Left lobe of liver (tissue), 2 donors: ENCODE measurements at regions not wholly inside any gene's neighbourhood (a gene's known extent, or its start where the extent isn't known, plus 50 kb on each side); places are given as distances from the start of the nearest gene placed in this dataset.

Source experiments
- ATAC-seq: fragments of 200-7000 bp; cut with Tn5 transposase; one replicate; pipeline ENCODE4 v1.9.1; 2020; ENCODE audit warnings: mild to moderate bottlenecking, moderate library complexity
- DNase-seq: peaks from one replicate; pipeline ENCODE4 v3.0.0-alpha.2; 2020; ENCODE audit warnings: low spot score
- donor health status: DM: no; HTN: no; CAD: no; lungs with moderate emphysema.
- donor health status: DM: no; HTN: yes; CAD: no.

GRCh38 chr7:45235905-45236304 is 78.3 kb downstream of the RAMP3 start:
- ATAC-seq = no peak
- DNase-seq = no peak

GRCh38 chr7:45236666-45237065 is 79.1 kb downstream of the RAMP3 start:
- no peak for ATAC-seq
- no peak for DNase-seq

GRCh38 chr7:45237788-45238461 is 80.3 kb downstream of the RAMP3 start:
- ATAC-seq (no peak), DNase-seq (no peak)

GRCh38 chr7:45238806-45239205 is 81.2 kb downstream of the RAMP3 start:
- ATAC-seq = no peak
- DNase-seq = no peak

DNA sequence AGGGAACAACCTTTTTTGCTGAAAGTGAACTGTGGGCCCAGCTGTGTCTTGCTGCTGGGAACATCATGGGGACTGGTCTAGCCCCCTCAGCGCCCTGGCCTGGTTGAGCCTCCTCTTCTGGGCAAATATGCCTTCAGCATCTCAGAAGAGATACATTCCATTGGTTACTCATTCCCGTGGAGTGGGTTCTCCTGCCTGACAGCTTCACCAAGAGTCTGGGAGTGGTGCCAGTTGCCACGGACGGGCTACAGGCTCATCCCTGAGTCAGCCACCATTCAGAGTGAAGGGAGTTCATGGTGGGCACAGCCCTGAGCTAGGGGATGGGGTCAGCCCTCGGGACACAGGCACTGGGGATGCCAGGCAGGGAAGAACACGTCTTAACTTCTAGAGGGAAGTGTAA is 81.9 kb downstream of the RAMP3 start:
- DNase-seq = no peak
- ATAC-seq = no peak

GRCh38 chr7:45240273-45240771 is 82.7 kb downstream of the RAMP3 start:
- DNase-seq = no peak
- peak; percentile 49 for ATAC-seq

DNA sequence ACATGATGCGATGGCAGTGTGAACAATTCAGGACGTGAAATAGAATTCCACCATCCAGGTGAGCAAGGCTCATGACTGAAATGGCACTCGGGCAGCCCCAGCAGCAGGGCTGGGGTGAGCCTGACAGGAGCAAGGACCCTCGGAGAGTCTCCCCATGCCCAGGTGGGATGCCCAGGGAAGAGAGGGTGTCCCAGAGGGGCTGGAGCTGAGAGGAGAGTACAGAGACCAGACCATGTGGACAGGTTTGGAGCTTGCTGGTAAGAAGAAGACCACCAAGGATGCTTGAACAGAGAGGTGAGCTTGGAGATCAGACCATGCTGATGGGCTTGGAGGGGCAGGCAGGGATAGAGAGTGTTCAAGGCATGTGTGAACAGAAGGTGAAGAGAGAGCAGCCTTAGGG is 83.3 kb downstream of the RAMP3 start:
- ATAC-seq (no peak), DNase-seq (no peak)

GRCh38 chr7:45241339-45242109 is 83.9 kb downstream of the RAMP3 start:
- DNase-seq = no peak
- no peak for ATAC-seq

DNA sequence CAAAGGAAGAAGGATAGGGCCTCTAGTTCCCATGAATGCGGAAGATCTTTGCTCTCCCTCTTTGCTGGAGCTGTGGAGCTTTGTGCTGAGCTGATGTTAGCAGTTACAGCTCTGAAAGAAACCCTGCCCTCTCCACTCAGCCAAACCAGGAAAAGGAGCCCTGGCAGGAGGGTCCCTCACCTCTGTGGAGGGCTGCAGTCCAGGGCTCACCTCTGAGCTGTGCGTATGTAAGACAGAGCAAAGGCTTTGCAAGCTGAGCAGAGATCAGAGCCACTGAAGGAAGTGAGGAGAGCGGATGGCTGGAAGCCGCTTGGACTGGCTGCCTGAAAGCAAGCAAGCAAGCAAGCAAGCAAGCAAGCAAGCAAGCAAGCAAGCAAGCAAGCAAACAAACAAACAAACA is 84.7 kb downstream of the RAMP3 start:
- ATAC-seq (no peak), DNase-seq (no peak)

DNA sequence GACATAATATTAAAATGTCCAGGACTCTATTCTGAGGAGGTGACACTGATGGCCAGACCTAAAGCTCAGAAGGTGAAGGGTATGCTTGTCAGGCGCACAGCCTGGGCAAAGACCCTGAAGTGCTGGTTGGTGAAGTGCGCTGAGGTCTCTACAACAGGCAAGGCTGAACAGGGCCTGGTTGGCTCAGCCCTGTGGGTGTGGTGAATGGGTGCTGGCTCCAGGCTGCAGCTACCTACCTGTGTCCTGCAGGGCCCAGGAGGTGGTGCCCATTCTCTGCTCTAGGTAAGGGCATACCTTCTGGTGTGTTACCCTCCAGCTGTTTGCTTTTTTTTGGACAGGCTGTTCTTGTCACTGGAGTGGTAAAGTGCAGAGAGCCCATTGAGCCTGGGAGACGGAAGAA is 85.1 kb downstream of the RAMP3 start:
- ATAC-seq = no peak
- no peak for DNase-seq

- ATAC-seq (no peak), DNase-seq (no peak)
Measured at GRCh38 chr7:45244981-45245380, 87.4 kb downstream of the RAMP3 start.

GRCh38 chr7:45246339-45246738 is 88.7 kb downstream of the RAMP3 start:
- no peak for DNase-seq
- no peak for ATAC-seq

DNA sequence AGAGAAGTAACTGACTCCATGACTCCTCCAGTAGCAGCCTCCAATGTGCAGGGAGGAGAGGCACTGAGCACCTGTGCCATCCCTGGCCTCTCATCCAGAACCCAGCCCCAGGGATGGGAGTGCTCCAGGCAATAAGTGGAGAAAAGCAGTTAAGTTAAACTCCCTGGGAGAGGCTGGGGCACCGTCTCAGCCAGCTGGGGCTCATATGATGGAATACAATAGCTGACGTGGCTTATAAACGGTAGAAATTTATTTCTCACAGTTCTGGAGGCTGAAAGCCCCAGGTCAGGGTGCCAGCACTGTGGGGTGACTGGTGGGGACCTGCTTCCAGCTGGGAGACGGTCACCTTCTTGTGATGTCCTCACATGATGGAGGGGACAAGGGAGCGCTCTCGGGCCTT is 94.7 kb downstream of the RAMP3 start:
- no peak for ATAC-seq
- DNase-seq = no peak

DNA sequence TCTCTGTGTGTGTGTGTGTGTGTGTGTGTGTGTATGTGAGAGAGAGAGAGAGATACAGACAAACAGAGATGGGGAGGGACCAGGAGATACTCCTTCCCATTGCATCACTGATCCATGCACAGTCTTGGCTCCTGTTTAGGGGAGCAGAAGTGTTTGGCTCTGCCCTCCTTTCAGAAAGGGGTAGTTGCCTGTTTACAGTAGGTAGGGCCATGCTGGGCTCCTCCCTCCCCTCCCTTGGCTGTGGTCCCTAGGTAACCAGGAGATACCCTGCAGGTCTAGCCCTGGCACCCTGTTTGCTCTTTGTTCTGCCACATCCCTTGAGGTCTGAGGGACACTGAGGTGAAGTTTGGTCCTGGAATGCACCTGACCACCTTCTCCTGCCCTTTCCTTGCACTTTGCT is 95.3 kb downstream of the RAMP3 start:
- no peak for ATAC-seq
- no peak for DNase-seq

DNA sequence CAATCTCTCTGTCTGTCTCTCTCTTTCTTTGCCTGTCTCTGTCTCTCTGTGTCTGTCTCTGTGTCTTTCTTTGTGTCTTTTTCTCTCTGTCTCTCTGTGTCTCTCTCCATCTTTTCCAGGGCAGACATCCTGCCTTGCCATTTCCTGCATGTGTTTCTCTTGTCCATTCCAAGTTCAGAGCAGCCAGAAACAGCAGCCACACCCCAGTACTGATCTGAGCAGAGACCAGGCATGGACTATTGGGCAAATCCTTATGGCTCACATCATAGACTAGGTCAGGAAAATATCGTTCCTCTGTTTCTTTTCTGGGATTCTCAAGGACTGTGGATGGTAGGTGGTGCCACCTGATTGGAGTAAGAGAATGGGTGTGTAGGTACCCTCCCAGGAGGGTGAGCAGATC is 95.8 kb downstream of the RAMP3 start:
- no peak for ATAC-seq
- no peak for DNase-seq

- ATAC-seq = no peak
Measured at GRCh38 chr7:45255187-45255586, 97.6 kb downstream of the RAMP3 start.

DNA sequence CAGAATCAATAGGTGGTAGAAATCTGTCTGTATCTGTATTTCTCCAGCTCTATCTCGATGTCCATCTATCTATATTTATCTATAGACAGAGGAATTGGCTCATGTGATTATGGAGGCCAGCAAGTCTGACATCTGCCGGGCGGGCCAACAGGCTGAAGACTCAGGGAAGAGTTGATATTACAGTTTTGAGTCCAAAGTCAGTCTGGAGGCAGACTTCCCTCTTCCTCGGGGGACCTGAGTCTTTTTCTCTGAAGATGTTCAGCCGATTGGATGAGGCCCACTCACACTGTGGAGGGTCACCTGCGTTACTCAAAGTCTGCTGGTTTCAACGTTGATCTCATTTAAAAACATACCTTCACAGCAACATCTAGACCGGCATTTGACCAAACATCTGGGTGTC is 98.7 kb downstream of the RAMP3 start:
- ATAC-seq = no peak
- no peak for DNase-seq

More at GRCh38 chr7:45255187-45255586, 97.6 kb downstream of the RAMP3 start:
- DNase-seq = no peak

DNA sequence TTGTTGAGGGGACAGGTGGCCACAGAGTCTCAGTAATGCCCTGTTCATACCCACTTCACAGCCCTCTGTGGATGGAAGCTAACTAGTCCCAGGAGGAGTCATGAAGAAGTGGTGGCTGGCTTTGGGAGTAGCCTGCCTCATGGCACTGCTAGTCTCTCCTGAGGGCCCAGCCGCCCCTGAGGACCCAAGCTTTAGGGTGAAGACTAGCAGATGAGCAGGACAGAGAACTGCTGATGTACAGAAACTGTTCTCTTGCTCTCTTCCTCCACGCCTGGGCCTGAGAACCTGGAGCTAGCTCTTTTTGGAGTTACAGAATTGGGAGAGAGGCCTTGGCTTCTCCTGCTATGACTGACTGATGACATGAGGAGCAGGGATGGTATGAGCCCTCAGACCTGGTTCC is 99.2 kb downstream of the RAMP3 start:
- ATAC-seq = no peak
- DNase-seq = no peak

DNA sequence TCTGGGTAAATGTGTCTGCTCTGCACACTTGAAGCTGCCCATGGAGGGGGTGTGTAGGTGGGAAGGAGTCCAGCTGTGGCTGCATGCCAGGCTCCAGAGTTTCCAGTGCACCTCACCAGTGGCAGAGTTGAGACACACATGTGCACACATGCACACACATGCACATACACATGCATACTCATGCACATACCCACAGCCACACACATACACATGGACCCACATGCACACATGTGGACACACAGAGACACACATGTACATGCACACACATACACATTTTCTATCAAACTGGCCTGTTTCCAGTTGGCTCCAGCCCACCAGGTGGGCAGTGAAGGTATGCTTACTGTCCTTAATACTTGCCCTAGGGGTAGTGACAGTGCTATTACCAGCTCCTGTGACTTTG is 99.7 kb downstream of the RAMP3 start:
- ATAC-seq = no peak

DNA sequence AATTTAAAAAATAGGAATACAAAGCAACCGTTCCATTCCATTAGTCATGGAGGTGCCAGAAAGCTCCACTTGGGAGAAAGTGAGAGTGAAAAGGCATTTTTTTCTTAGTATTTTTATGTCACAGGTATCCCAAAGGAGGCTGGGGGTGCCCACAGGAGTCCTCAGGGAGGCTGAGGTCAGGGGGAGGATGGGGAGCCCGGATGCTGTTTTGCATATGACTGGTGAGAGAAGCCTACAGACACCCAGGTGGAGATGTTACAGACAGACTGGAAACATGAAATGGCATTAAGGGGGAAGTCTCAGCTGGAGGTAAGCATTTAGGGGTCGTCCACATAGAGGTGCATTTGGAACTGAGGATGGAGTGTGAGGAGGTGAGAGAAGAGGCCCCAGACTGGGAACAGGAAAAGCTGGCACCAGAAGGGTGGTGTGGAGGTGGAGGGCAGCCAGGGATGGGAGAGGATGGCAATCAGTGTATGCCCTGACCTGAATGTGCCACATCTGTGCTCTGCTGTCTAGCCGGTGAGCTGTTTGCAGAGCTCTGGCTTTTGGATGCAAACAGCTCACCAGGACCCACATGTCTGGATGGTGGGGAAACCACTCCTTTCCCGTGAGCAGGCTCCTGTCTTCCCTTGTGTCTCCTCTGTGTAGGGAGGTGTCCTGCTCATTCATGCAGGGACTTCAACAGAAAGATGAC is 101.1 kb downstream of the RAMP3 start:
- DNase-seq (no peak), ATAC-seq (no peak)

More for the DNA sequence above, 99.7 kb downstream of the RAMP3 start:
- no peak for DNase-seq

DNA sequence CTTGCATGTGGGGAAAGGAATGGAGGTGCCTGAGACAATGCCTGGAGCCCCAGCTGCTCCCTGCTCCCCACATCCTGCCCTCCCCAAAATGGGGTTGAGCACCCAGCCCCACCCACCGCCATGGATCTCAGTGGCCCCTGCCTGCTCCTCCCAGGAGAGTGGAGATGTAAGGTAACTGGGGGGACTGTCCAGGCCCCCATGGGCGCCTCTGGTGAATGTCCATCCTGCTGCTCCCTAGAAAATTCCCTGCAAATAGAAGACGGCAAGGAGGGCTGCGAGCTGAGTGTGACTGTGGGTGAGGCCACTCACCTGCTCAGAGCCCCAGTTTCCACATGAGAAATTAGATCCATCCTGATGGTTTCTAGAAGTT is 101.6 kb downstream of the RAMP3 start:
- DNase-seq = no peak
- ATAC-seq = no peak
